ENCODE measurements at regions not wholly inside any gene's neighbourhood (a gene's known extent, or its start where the extent isn't known, plus 50 kb on each side); places are given as distances from the start of the nearest gene placed in this dataset.
"Not testable (repeated sequence)": the region's sequence is repeated elsewhere in the genome, so short reads cannot be mapped to it uniquely, and the experiment has no call there.

- DNase-seq (ENCODE audit: low read depth) = no peak
Measured at GRCh38 chr14:89565607-89566006, 148.6 kb upstream of the FOXN3 start.

GRCh38 chr14:89564989-89565388 lies 148.0 kb upstream of the FOXN3 start:
- DNase-seq (ENCODE audit: low read depth) = no peak

GRCh38 chr14:89564286-89564957 lies 147.4 kb upstream of the FOXN3 start:
- no peak for DNase-seq (ENCODE audit: low read depth)

- DNase-seq (ENCODE audit: low read depth) = no peak
Measured at GRCh38 chr14:89563471-89563870, 146.4 kb upstream of the FOXN3 start.

GRCh38 chr14:89551955-89552354 lies 134.9 kb upstream of the FOXN3 start:
- DNase-seq (ENCODE audit: low read depth) = no peak

GRCh38 chr14:89551432-89551831 lies 134.4 kb upstream of the FOXN3 start:
- DNase-seq (ENCODE audit: low read depth) = no peak

- no peak for DNase-seq (ENCODE audit: low read depth)
Measured at GRCh38 chr14:89550821-89551220, 133.8 kb upstream of the FOXN3 start.

GRCh38 chr14:89549381-89550125 lies 132.5 kb upstream of the FOXN3 start:
- no peak for DNase-seq (ENCODE audit: low read depth)

- not testable (repeated sequence) for DNase-seq (ENCODE audit: low read depth)
Measured at GRCh38 chr14:89547047-89547446, 130.0 kb upstream of the FOXN3 start.

- no peak for DNase-seq (ENCODE audit: low read depth)
Measured at GRCh38 chr14:89544636-89545301, 127.7 kb upstream of the FOXN3 start.

- DNase-seq (ENCODE audit: low read depth) = no peak
Measured at GRCh38 chr14:89543425-89543790, 126.4 kb upstream of the FOXN3 start.

GRCh38 chr14:89542786-89543424 lies 125.9 kb upstream of the FOXN3 start:
- no peak for DNase-seq (ENCODE audit: low read depth)

- DNase-seq (ENCODE audit: low read depth) = no peak
Measured at GRCh38 chr14:89540830-89541470, 123.9 kb upstream of the FOXN3 start.

- DNase-seq (ENCODE audit: low read depth) = no peak
Measured at GRCh38 chr14:89540009-89540829, 123.2 kb upstream of the FOXN3 start.

GRCh38 chr14:89537911-89538310 lies 120.9 kb upstream of the FOXN3 start:
- DNase-seq (ENCODE audit: low read depth) = no peak

- no peak for DNase-seq (ENCODE audit: low read depth)
Measured at GRCh38 chr14:89534902-89535685, 118.1 kb upstream of the FOXN3 start.

- no peak for DNase-seq (ENCODE audit: low read depth)
Measured at GRCh38 chr14:89533766-89534165, 116.7 kb upstream of the FOXN3 start.

- no peak for DNase-seq (ENCODE audit: low read depth)
Measured at GRCh38 chr14:89533136-89533535, 116.1 kb upstream of the FOXN3 start.

- DNase-seq (ENCODE audit: low read depth) = no peak
Measured at GRCh38 chr14:89531661-89532335, 114.8 kb upstream of the FOXN3 start.
